CD4-positive, alpha-beta T cell (primary cell): ENCODE measurements at regions not wholly inside any gene's neighbourhood (a gene's known extent, or its start where the extent isn't known, plus 50 kb on each side); places are given as distances from the start of the nearest gene placed in this dataset.
"Not testable (repeated sequence)": the region's sequence is repeated elsewhere in the genome, so short reads cannot be mapped to it uniquely, and the experiment has no call there.

Experiments
- ATAC-seq: fragments of 200-7000 bp; cut with Tn5 transposase; one replicate; pipeline ENCODE4 v1.10.0; 2022; ENCODE audit warnings: mild to moderate bottlenecking; ENCODE audit not compliant: poor library complexity
- CTCF ChIA-PET: fragments of 350-600 bp; sonication (Branson Sonifier 250); formaldehyde crosslinking; loops from one replicate; lab custom pipeline; 2021; ENCODE audit warnings: antibody characterized with exemption, inconsistent platforms; lab: Charles Lee
- POLR2A ChIA-PET: fragments of 350-600 bp; sonication (Branson Sonifier 250); formaldehyde crosslinking; loops from one replicate; lab custom pipeline; 2021; ENCODE audit warnings: antibody characterized with exemption, inconsistent platforms; lab: Charles Lee
- DNase-seq, 14 experiments: peaks; one replicate each; pipeline ENCODE4 v3.0.0-alpha.2; 2013 to 2020; ENCODE audit warnings: mixed read lengths in 2 of 14
- H3K27ac ChIP-seq, 2 donors: one replicate each; pipeline versions ENCODE4 v1.5.1 to v1.7.0; 2013; ENCODE audit warnings: low read length in 2 of 2, low read depth in 1 of 2, mild to moderate bottlenecking in 1 of 2
- H3K27me3 ChIP-seq, 2 experiments: 1 replicate in 1 of 2; 2 replicates in 1 of 2; pipeline versions ENCODE4 v1.6.1 to v1.7.0; 2013; ENCODE audit warnings: low read length in 2 of 2, control low read depth in 1 of 2, mild to moderate bottlenecking in 1 of 2, moderate library complexity in 1 of 2; ENCODE audit not compliant: insufficient read depth in 2 of 2, control insufficient read depth in 1 of 2
- H3K36me3 ChIP-seq: one replicate; pipeline ENCODE4 v1.6.1; 2013; ENCODE audit warnings: low read length, control low read depth; ENCODE audit not compliant: insufficient read depth
- H3K4me1 ChIP-seq: one replicate; pipeline ENCODE4 v1.6.1; 2013; ENCODE audit warnings: low read length, control low read depth; ENCODE audit not compliant: insufficient read depth
- H3K4me3 ChIP-seq: one replicate; pipeline ENCODE4 v1.5.1; 2013; ENCODE audit warnings: mild to moderate bottlenecking, low read length, moderate library complexity
- H3K9me3 ChIP-seq, 2 experiments: 1 replicate in 1 of 2; 2 replicates in 1 of 2; pipeline versions ENCODE4 v1.6.1 to v1.7.0; 2013; ENCODE audit warnings: low read length in 2 of 2, mild to moderate bottlenecking in 2 of 2, control low read depth in 1 of 2, moderate library complexity in 1 of 2; ENCODE audit not compliant: control insufficient read depth in 1 of 2, insufficient read depth in 1 of 2
- H3K27ac Mint-ChIP-seq: one replicate; pipeline ENCODE4 v1.8.0; 2020; ENCODE audit warnings: mixed read lengths
- H3K27me3 Mint-ChIP-seq: one replicate; pipeline ENCODE4 v1.8.0; 2021; ENCODE audit warnings: mixed read lengths
- H3K36me3 Mint-ChIP-seq: one replicate; pipeline ENCODE4 v1.8.0; 2021; ENCODE audit warnings: low read depth, mixed read lengths
- H3K4me1 Mint-ChIP-seq: one replicate; pipeline ENCODE4 v1.8.0; 2021; ENCODE audit warnings: low read depth, mixed read lengths
- H3K4me3 Mint-ChIP-seq: one replicate; pipeline ENCODE4 v1.8.0; 2020; ENCODE audit warnings: mild to moderate bottlenecking, mixed read lengths
- H3K9me3 Mint-ChIP-seq: one replicate; pipeline ENCODE4 v1.8.0; 2020; ENCODE audit warnings: mixed read lengths
- intact Hi-C, 2 experiments: fragments of 100-400 bp; cut with DNase I in 1 of 2; cut with micrococcal nuclease in 1 of 2; formaldehyde crosslinking; loops; one replicate each; pipeline versions ENCODE4 v1.15.1 to v1.9.0; 2023 to 2025; cut with DNase I, micrococcal nuclease
- TF ChIP-seq, protein P1 (sequence below): fragments of 200-600 bp; IDR thresholded peaks from one replicate; pipeline ENCODE4 v1.8.0; 2022; ENCODE audit warnings: antibody characterized with exemption, mild to moderate bottlenecking

GRCh38 chr11:116366980-116367645, 405.7 kb downstream of the BUD13 start:
- ChIA-PET POLR2A (no interaction called here), CTCF (no interaction called here)
- no peaks in the 10 kb centered on the region for H3K4me1 ChIP-seq

GRCh38 chr11:116366451-116366850, 406.3 kb downstream of the BUD13 start:
- POLR2A ChIA-PET, result no interaction called here
- intact Hi-C loops, result no loop called here
- CTCF ChIA-PET, result no interaction called here

More at GRCh38 chr11:116366980-116367645, 405.7 kb downstream of the BUD13 start:
- H3K27me3 Mint-ChIP-seq, result peaks cover 8% of the 10 kb centered on the region
- no peak overlapping the region for H3K4me3 Mint-ChIP-seq
- ATAC-seq (no peak), DNase-seq (no peak)
- no peak overlapping the region for H3K4me3 ChIP-seq
- intact Hi-C loops, result no loop called here
- H3K36me3 Mint-ChIP-seq, result no peaks in the 10 kb centered on the region
- TF ChIP-seq, protein P1, sequence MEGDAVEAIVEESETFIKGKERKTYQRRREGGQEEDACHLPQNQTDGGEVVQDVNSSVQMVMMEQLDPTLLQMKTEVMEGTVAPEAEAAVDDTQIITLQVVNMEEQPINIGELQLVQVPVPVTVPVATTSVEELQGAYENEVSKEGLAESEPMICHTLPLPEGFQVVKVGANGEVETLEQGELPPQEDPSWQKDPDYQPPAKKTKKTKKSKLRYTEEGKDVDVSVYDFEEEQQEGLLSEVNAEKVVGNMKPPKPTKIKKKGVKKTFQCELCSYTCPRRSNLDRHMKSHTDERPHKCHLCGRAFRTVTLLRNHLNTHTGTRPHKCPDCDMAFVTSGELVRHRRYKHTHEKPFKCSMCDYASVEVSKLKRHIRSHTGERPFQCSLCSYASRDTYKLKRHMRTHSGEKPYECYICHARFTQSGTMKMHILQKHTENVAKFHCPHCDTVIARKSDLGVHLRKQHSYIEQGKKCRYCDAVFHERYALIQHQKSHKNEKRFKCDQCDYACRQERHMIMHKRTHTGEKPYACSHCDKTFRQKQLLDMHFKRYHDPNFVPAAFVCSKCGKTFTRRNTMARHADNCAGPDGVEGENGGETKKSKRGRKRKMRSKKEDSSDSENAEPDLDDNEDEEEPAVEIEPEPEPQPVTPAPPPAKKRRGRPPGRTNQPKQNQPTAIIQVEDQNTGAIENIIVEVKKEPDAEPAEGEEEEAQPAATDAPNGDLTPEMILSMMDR, result no peak
- H3K9me3 Mint-ChIP-seq, result no peaks in the 10 kb centered on the region
- H3K27me3 ChIP-seq, result no peaks in the 10 kb centered on the region
- H3K9me3 ChIP-seq, result peaks cover 0 to 11% of the 10 kb centered on the region in 2 experiments
- H3K4me1 Mint-ChIP-seq, result no peaks in the 10 kb centered on the region
- H3K27ac ChIP-seq, result no peak overlapping the region
- no peak overlapping the region for H3K27ac Mint-ChIP-seq
- H3K36me3 ChIP-seq, result no peaks in the 10 kb centered on the region

DNA sequence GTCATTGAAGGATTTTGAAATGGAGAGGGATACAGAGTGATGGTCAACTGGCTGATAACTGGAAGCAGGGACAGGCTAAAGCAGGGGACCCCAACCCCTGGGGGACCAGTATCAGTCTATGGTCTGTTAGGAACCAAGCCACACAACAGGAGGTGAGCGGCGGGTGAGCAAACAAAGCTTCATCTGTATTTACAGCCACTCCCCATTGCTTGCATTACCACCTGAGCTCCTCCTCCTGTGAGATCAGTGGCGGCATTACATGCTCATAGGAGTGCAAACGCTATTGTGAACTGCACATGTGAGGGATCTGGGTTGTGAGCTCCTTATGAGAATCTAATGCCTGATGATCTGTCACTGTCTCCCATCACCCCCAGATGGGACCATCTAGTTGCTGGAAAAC, 407.9 kb downstream of the BUD13 start:
- H3K27ac ChIP-seq, H3K36me3 ChIP-seq, CTCF ChIA-PET, H3K27me3 ChIP-seq, H3K4me3 Mint-ChIP-seq, DNase-seq, H3K4me3 ChIP-seq, H3K4me1 Mint-ChIP-seq, H3K27ac Mint-ChIP-seq, H3K36me3 Mint-ChIP-seq, intact Hi-C loops, POLR2A ChIA-PET, ATAC-seq, H3K9me3 Mint-ChIP-seq, H3K4me1 ChIP-seq, H3K9me3 ChIP-seq: not testable (repeated sequence)
- H3K27me3 Mint-ChIP-seq, result peaks cover 22% of the 10 kb centered on the region

More at GRCh38 chr11:116366451-116366850, 406.3 kb downstream of the BUD13 start:
- H3K27me3 Mint-ChIP-seq, result peaks cover 8% of the 10 kb centered on the region
- no peaks in the 10 kb centered on the region for H3K4me1 ChIP-seq
- H3K27me3 ChIP-seq, result no peaks in the 10 kb centered on the region
- no peak for DNase-seq
- H3K4me3 ChIP-seq, result no peak overlapping the region
- no peaks in the 10 kb centered on the region for H3K36me3 Mint-ChIP-seq
- H3K9me3 ChIP-seq, result peaks cover 0 to 11% of the 10 kb centered on the region in 2 experiments
- H3K27ac ChIP-seq, result no peak overlapping the region
- H3K9me3 Mint-ChIP-seq, result no peaks in the 10 kb centered on the region
- H3K4me1 Mint-ChIP-seq, result no peaks in the 10 kb centered on the region
- TF ChIP-seq, protein P1, result no peak
- H3K4me3 Mint-ChIP-seq, result no peak overlapping the region
- no peaks in the 10 kb centered on the region for H3K36me3 ChIP-seq
- H3K27ac Mint-ChIP-seq, result no peak overlapping the region
- no peak for ATAC-seq

DNA sequence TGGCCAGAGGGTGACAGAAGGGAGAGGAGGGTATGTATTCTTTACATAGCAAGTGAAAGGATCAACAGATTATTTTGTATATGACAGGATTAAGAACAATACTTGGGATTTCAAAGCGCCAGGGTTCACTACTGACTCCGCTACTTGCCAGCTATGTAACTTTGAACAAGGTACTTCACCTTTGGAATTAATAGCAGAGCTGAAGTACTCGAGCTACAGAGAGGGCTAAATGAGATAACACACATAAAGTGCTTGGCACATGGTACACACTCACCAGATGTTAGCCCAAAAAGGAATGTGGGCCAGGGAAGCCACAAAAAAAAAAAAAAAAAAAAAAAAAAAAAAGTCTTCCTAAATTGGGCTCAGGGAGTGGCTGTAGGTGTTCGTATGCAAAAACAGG, 408.4 kb downstream of the BUD13 start:
- TF ChIP-seq, protein P1, result no peak
- ATAC-seq (no peak), DNase-seq (no peak)
- H3K36me3 Mint-ChIP-seq, result no peaks in the 10 kb centered on the region
- H3K9me3 Mint-ChIP-seq, result no peaks in the 10 kb centered on the region
- intact Hi-C loops, result no loop called here
- no peak overlapping the region for H3K4me3 Mint-ChIP-seq
- H3K27ac Mint-ChIP-seq, result no peak overlapping the region
- POLR2A ChIA-PET, result no interaction called here
- Histone ChIP-seq H3K36me3 (no peaks in the 10 kb centered on the region), H3K27me3 (no peaks in the 10 kb centered on the region), H3K27ac (no peak overlapping the region), H3K9me3 (peaks cover 0 to 7% of the 10 kb centered on the region in 2 experiments), H3K4me1 (no peaks in the 10 kb centered on the region), H3K4me3 (no peak overlapping the region)
- peaks cover 23% of the 10 kb centered on the region for H3K27me3 Mint-ChIP-seq
- no peaks in the 10 kb centered on the region for H3K4me1 Mint-ChIP-seq
- CTCF ChIA-PET, result no interaction called here
